HG03060 (cell line): ENCODE measurements at regions not wholly inside any gene's neighbourhood (a gene's known extent, or its start where the extent isn't known, plus 50 kb on each side); places are given as distances from the start of the nearest gene placed in this dataset.
A peak's percentile ranks its signal among the peaks of the same experiment; 100 is the strongest.
"Not testable (repeated sequence)": the region's sequence is repeated elsewhere in the genome, so short reads cannot be mapped to it uniquely, and the experiment has no call there.

Source experiments
- ATAC-seq: cut with Tn5 transposase; IDR thresholded peaks from one replicate; pipeline ENCODE4 v1.9.1; 2021; ENCODE audit warnings: low read depth, moderate number of reproducible peaks; ENCODE audit not compliant: unreplicated experiment

GRCh38 chr9:89945133-89945532 is 340.3 kb downstream of the GADD45G start:
- ATAC-seq, result no peak

GRCh38 chr9:89946741-89947140 is 341.9 kb downstream of the GADD45G start:
- no peak for ATAC-seq

GRCh38 chr9:89949111-89949510 is 344.3 kb downstream of the GADD45G start:
- ATAC-seq, result no peak

GRCh38 chr9:89951675-89952074 is 346.9 kb downstream of the GADD45G start:
- ATAC-seq, result no peak

GRCh38 chr9:89952401-89952800 is 347.6 kb downstream of the GADD45G start:
- no peak for ATAC-seq

GRCh38 chr9:89953263-89953662 is 348.5 kb downstream of the GADD45G start:
- not testable (repeated sequence) for ATAC-seq

GRCh38 chr9:89953824-89954615 is 349.2 kb downstream of the GADD45G start:
- ATAC-seq, result no peak

- no peak for ATAC-seq
Measured at GRCh38 chr9:89955144-89955543, 350.3 kb downstream of the GADD45G start.

GRCh38 chr9:89955626-89956025 is 350.8 kb downstream of the GADD45G start:
- no peak for ATAC-seq

- ATAC-seq, result no peak
Measured at GRCh38 chr9:89956331-89956730, 351.5 kb downstream of the GADD45G start.

- no peak for ATAC-seq
Measured at GRCh38 chr9:89956907-89957306, 352.1 kb downstream of the GADD45G start.

- no peak for ATAC-seq
Measured at GRCh38 chr9:89958086-89958485, 353.3 kb downstream of the GADD45G start.

GRCh38 chr9:89961616-89962341 is 357.0 kb downstream of the GADD45G start:
- ATAC-seq, result no peak

- ATAC-seq, result no peak
Measured at GRCh38 chr9:89963280-89963679, 358.5 kb downstream of the GADD45G start.

GRCh38 chr9:89967527-89967926 is 362.7 kb downstream of the GADD45G start:
- no peak for ATAC-seq

GRCh38 chr9:89969156-89969675 is 364.4 kb downstream of the GADD45G start:
- peak; percentile 54 for ATAC-seq

GRCh38 chr9:89969881-89970639 is 365.2 kb downstream of the GADD45G start:
- no peak for ATAC-seq

- ATAC-seq, result no peak
Measured at GRCh38 chr9:89970701-89971100, 365.9 kb downstream of the GADD45G start.

GRCh38 chr9:89972535-89972934 is 367.7 kb downstream of the GADD45G start:
- no peak for ATAC-seq

GRCh38 chr9:89974582-89974981 is 369.8 kb downstream of the GADD45G start:
- no peak for ATAC-seq

- ATAC-seq, result no peak
Measured at GRCh38 chr9:89975024-89975423, 370.2 kb downstream of the GADD45G start.
